Skeletal muscle satellite cell (primary cell): ENCODE measurements at regions not wholly inside any gene's neighbourhood (a gene's known extent, or its start where the extent isn't known, plus 50 kb on each side); places are given as distances from the start of the nearest gene placed in this dataset.
"Not testable (repeated sequence)": the region's sequence is repeated elsewhere in the genome, so short reads cannot be mapped to it uniquely, and the experiment has no call there.

ENCODE experiments used
- H3K27me3 ChIP-seq: 2 replicates; pipeline ENCODE4 v1.7.0; 2013; ENCODE audit warnings: low read length; ENCODE audit not compliant: control insufficient read depth, insufficient read depth
- H3K36me3 ChIP-seq: 2 replicates; pipeline ENCODE4 v1.7.0; 2013; ENCODE audit warnings: mild to moderate bottlenecking, control low read depth, low read length; ENCODE audit not compliant: insufficient read depth
- H3K4me1 ChIP-seq: 2 replicates; pipeline ENCODE4 v1.7.0; 2013; ENCODE audit warnings: low read length; ENCODE audit not compliant: control insufficient read depth, insufficient read depth
- H3K4me2 ChIP-seq: 2 replicates; pipeline ENCODE4 v1.7.0; 2013; ENCODE audit warnings: mild to moderate bottlenecking, low read length
- H3K4me3 ChIP-seq: 2 replicates; pipeline ENCODE4 v1.7.0; 2013; ENCODE audit warnings: low read length
- H3K9ac ChIP-seq: 2 replicates; pipeline ENCODE4 v1.7.0; 2013; ENCODE audit warnings: mild to moderate bottlenecking, low read depth, low read length, moderate library complexity
- H3K9me3 ChIP-seq: replicated peaks from 2 replicates; pipeline ENCODE4 v1.7.0; 2013; ENCODE audit warnings: mild to moderate bottlenecking, control low read depth, low read length

DNA sequence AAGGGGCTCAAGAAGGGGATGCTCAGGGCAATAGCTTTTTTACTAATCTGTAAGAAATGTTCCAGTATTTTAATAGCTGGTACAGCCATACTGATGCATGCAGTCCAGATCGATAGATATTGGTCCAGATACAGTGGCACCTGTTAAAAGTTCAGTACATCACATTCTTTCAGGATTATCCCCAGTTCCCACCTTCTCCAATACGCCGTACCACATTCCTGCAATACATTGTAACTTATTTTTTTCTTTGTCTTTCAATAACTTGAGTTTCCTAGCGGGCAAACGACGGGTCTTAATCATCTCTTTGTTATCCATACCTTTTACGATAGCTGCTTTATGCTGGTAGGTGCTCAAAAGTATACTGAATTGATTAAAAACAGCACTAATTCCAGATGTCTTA lies 136.1 kb upstream of the NBPF19 start:
- not testable (repeated sequence) for H3K9me3 ChIP-seq, H3K4me2 ChIP-seq, H3K27me3 ChIP-seq, H3K4me3 ChIP-seq, H3K36me3 ChIP-seq, H3K9ac ChIP-seq, H3K4me1 ChIP-seq

DNA sequence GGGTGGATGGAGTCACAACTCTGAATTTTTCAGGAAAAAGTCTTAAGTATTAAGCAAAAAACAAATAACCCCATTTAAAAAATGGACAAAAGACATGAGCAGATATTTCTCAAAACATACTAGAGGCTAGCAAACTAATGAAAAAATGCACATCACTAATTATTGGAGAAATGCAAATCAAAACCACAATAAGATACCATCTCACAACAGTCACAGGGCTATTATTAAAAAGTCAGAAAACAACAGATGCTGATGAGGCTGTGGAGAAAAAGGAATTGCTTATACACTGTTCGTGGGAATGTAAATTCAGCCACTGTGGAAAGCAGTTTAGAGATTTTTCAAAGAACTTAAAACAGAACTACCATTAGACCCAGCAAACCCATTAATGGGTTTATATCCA lies 125.4 kb upstream of the NBPF19 start:
- not testable (repeated sequence) for H3K4me2 ChIP-seq, H3K36me3 ChIP-seq, H3K4me1 ChIP-seq, H3K27me3 ChIP-seq, H3K9me3 ChIP-seq, H3K9ac ChIP-seq, H3K4me3 ChIP-seq

GRCh38 chr1:149352205-149352604 lies 122.6 kb upstream of the NBPF19 start:
- not testable (repeated sequence) for H3K9me3 ChIP-seq, H3K9ac ChIP-seq, H3K4me2 ChIP-seq, H3K4me1 ChIP-seq, H3K4me3 ChIP-seq, H3K27me3 ChIP-seq, H3K36me3 ChIP-seq

GRCh38 chr1:149354579-149354978 lies 120.3 kb upstream of the NBPF19 start:
- H3K9me3 ChIP-seq, H3K4me1 ChIP-seq, H3K36me3 ChIP-seq, H3K9ac ChIP-seq, H3K4me3 ChIP-seq, H3K4me2 ChIP-seq, H3K27me3 ChIP-seq: not testable (repeated sequence)

GRCh38 chr1:149355748-149356147 lies 119.1 kb upstream of the NBPF19 start:
- not testable (repeated sequence) for H3K4me3 ChIP-seq, H3K36me3 ChIP-seq, H3K9me3 ChIP-seq

GRCh38 chr1:149356152-149356551 lies 118.7 kb upstream of the NBPF19 start:
- H3K4me3 ChIP-seq, H3K36me3 ChIP-seq, H3K4me1 ChIP-seq, H3K27me3 ChIP-seq, H3K4me2 ChIP-seq, H3K9me3 ChIP-seq, H3K9ac ChIP-seq: not testable (repeated sequence)

More at GRCh38 chr1:149355748-149356147, 119.1 kb upstream of the NBPF19 start:
- H3K4me2 ChIP-seq, H3K27me3 ChIP-seq, H3K9ac ChIP-seq, H3K4me1 ChIP-seq: not testable (repeated sequence)

- H3K9me3 ChIP-seq, H3K4me2 ChIP-seq, H3K36me3 ChIP-seq, H3K4me1 ChIP-seq, H3K27me3 ChIP-seq, H3K4me3 ChIP-seq, H3K9ac ChIP-seq: not testable (repeated sequence)
Observed at GRCh38 chr1:149360351-149360750, 114.5 kb upstream of the NBPF19 start.

DNA sequence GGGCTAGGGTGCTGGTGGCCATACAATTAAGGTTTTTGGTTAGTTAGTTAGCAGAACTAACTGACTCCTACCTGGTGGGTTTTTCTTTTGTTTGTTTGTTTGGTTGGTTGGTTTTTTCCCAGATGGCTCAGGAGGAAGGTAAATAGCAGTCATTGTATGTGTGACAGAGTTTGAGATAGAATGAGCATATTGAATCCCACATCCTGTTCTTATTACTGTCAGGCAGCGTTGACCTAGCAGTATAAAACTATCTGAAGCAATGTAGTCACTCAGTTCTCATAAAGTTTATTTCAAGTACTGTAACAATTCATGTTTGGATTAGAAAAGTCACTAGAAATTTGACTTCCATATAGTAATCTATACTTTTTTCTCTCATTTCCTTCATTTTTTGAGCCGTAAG lies 113.5 kb upstream of the NBPF19 start:
- H3K36me3 ChIP-seq, H3K4me3 ChIP-seq: not testable (repeated sequence)

GRCh38 chr1:149364188-149364981 lies 110.5 kb upstream of the NBPF19 start:
- not testable (repeated sequence) for H3K4me2 ChIP-seq, H3K9ac ChIP-seq, H3K27me3 ChIP-seq, H3K4me3 ChIP-seq, H3K36me3 ChIP-seq, H3K9me3 ChIP-seq, H3K4me1 ChIP-seq

More for the DNA sequence above, 113.5 kb upstream of the NBPF19 start:
- H3K9me3 ChIP-seq, H3K4me2 ChIP-seq, H3K4me1 ChIP-seq, H3K27me3 ChIP-seq, H3K9ac ChIP-seq: not testable (repeated sequence)

DNA sequence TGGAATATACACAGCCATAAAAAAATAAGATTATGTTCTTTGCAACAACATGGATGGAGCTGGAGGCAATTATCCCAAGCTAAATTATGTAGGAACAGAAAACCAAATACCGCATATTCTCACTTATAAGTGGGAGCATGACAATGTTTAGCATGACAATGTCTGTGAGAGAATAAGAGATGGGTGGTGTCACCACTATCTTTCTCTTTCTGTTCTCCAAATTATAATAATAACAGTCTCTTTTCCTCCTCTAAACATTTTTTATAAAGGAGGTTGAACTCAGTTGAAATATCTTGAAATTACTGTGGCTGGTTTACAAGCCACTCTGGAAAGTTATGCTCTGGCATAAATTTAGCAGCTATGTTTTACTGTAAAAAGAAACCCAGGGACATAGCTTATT lies 108.4 kb upstream of the NBPF19 start:
- H3K4me3 ChIP-seq, H3K36me3 ChIP-seq, H3K9me3 ChIP-seq, H3K9ac ChIP-seq, H3K4me1 ChIP-seq, H3K27me3 ChIP-seq, H3K4me2 ChIP-seq: not testable (repeated sequence)

DNA sequence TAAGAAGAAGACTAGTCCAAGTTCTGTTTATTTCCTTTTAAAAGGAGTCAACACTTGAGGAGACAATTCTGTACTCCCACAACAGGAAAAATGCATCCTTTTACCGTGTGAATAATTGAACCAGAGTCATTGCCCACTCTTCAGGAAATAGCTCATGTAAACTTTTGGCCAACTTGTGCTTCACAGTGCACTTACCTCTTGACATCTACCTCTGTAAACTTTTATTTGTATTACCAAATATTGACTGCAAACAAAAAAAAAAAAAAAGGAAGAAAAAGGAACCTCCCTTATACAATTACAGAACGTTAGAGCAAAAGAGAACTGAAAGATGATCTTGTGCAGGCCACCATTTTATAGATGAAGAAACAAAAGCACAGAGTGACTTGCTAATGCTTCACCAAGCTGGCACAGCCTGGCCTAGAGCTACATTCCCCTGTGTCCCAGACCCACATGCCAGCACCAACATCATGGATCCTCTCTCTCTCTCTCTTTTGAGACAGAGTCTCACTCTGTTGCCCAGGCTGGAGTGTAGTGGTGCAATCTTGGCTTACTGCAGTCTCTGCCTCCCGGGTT lies 107.3 kb upstream of the NBPF19 start:
- H3K4me2 ChIP-seq, H3K4me1 ChIP-seq, H3K9ac ChIP-seq: not testable (repeated sequence)

GRCh38 chr1:149368337-149368736 lies 106.5 kb upstream of the NBPF19 start:
- H3K4me1 ChIP-seq, H3K36me3 ChIP-seq, H3K4me2 ChIP-seq, H3K9me3 ChIP-seq, H3K4me3 ChIP-seq, H3K27me3 ChIP-seq, H3K9ac ChIP-seq: not testable (repeated sequence)

More for the DNA sequence above, 107.3 kb upstream of the NBPF19 start:
- not testable (repeated sequence) for H3K27me3 ChIP-seq, H3K36me3 ChIP-seq, H3K4me3 ChIP-seq, H3K9me3 ChIP-seq
